GM19240 (cell line): ENCODE measurements at regions not wholly inside any gene's neighbourhood (a gene's known extent, or its start where the extent isn't known, plus 50 kb on each side); places are given as distances from the start of the nearest gene placed in this dataset.

Experiments used
- DNase-seq: peaks from one replicate; pipeline ENCODE4 v3.0.0; 2011; ENCODE audit warnings: low spot score; ENCODE audit not compliant: insufficient read length

DNA sequence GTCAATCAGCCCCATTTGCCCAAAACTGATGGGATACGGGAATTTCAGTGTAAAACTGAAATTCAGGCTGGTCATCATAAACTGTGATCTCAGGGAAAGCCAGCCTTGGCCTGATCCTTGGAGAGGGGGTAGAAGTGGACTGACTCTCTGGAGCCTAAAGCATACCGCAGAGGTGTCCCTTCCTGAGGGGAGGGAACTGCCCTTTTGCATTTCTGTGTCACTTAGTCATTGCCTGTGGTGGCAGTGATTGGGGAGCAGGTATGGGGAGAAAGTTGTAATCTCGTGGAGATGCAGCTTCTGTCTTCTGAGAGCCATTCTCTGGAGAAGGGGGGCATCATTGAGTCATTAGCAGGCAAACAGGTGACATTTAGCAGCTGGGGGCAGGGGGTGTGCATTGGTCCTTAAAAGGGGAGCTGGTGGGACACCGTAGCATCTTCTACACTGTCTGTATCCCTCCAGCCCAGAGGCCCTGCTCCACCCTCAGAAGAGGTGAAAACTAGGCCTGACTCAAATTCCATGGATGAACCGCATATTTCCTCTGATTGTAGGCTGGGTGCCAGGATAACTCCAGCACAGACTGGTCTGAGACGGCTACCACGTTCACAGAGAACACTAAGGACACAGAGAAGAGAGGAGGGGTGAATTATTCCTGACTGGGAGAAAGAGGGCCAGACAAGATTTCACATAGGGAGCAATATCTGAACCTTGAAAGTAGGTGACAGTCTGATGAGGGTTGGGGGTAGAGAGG lies 143.3 kb downstream of the SEC61B start:
- no peak for DNase-seq

DNA sequence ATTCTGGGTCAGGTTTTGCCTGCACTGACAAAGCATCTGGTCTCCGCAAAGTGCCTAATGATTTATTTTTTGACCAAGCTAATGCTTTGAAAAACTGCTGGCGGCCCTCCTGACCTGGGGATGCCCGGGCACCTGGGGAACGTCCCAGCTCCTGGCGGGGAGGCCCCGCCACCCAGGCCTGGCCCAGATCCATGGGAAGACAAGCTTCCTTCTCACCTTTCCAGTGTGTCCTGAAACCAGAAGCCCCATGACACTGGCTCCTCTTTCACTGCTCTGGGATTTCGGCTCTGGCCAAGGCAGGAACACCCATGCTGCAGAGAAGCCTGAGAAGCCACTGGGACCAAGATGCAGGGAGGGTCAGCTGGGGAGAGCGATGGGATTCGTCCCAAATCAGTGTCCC lies 144.1 kb downstream of the SEC61B start:
- no peak for DNase-seq

DNA sequence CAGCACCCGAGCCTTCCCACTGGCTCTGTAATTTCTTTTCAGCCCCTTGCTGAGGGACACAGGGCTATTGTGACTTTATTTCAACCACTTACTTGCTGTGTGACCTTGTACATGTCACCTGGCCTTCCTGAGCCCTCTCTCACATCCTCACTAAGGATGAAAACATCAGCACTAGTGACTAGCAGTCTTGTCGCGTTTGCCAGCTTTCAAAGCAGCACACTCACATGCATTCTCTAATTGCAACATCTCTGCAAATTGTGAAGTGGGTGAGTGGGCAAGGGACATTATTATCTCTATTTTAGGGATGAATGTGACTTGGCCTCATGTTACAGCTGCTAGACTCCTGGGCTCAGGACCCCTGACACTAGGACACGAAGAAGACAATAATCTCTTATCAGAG lies 144.5 kb downstream of the SEC61B start:
- no peak for DNase-seq

DNA sequence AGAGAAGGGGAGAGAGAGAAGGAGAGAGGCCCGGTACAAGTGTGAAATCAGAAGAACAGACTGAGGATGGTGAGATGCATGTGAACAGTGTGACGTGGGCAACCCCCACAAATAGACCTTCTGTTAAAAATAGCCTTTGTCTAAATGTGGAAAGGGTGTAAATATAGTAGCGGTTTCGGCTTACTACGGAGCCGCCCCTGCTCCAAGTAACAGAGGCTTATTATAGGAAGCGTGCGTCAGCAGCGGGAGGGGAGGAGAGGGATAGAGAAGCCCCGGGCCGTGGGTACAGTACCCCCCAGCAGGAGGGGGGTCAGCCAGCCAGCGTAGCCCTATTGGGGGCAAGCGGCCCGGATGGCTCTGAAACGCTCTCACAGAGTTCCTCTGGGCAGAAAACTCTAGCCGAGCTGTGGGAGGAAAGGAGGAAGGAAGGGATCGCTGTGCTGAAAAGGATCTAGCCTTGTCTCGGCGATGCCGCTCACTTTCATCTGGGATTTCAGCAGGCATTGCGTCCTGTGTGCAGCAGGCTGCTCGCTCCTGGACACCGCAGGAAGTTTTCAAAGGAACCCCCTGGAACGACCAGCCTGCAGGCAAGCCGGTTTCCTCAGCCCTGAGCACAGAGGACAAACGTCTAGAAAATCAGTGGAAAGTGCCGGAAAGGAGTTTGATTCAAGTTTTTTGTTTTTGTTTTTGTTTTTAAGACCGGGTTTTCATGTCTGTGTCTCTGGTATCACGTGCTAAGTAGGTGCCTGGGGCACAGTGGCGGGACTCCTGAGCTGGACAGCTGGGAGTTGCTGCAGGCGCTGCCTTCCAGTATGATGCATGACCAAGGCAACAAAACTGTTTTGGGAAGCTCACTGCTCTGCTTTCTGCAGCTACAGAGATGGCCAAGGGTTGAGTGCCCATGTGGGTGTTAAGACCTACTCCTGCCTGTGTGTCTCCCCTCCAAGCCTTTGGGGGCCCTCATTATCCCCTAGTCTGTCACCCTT lies 146.6 kb downstream of the SEC61B start:
- DNase-seq: no peak

DNA sequence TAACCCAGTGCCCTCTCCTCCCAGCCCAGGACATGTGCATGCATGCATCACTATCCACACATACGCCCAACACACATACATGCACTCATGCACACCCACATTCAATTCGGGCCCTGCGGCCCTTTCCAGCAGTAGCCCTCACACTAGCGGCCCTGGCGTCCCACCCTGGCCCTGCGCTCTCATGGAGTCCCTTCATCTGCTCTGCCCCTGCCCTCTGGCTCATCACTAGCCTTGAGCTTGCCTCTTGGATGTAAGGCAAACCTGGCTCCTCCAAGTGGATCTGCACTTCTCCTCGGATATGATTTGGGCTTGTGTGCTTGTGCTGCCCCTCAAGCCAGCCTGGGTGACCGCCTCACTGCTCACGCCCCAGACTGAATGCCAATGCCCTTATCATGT lies 147.2 kb downstream of the SEC61B start:
- no peak for DNase-seq

DNA sequence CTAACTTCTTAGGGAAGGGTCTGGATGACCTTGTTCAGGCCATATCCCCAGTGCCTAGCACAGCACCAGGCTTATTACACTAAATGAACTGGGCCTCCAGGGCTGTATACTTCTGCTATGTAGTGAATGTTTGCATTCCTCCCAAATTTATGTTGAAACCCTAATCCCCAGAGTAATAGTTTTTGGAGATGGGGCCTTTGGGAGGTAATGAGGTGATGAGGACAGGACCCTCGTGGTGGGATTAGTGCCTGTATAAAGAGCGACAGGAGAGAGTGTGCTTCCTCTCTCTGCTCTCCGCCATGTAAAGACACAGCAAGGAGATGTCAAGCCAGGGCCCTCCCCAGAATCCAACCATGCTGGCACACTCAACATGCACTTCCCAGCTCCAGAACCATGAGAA lies 148.3 kb downstream of the SEC61B start:
- no peak for DNase-seq

DNA sequence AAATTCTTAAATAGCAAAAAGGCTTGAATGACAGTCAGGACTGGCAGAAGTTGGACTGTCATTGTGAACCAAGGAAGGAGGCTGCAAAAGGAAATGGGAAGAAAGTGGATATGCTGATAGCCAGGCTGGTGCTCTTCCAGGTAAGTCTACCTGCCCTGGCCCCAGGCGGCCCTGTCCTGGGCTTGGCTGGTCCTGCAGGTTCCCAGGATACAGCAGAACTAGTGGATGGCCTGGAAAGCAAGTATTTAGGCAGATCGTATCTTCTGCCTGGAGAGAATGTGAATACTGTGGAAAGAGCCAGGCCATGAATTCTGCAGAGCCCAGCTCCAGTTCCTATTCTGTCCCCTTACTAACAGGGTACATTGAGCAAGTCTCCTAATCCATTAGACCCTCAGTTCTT lies 149.3 kb downstream of the SEC61B start:
- no peak for DNase-seq

DNA sequence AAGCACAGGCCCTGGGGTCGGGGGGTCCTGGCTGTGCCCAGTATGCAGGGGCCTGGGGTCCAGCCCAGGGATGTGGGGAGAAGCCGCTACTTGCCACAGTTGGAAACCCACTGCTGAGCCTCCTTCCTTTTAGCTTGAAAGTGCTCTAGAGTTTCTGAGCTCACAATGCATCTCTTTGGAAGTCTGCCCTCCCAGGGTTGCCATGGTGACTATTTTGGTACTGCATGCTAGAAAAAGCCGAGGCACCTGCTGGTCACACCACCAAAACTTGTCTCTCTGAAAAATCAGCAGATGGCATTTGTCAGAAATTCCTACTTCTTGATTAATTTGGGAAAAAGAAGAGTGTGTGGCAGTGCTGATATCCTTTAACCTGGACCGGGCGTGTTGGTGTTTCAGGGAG lies 151.8 kb downstream of the SEC61B start:
- no peak for DNase-seq

DNA sequence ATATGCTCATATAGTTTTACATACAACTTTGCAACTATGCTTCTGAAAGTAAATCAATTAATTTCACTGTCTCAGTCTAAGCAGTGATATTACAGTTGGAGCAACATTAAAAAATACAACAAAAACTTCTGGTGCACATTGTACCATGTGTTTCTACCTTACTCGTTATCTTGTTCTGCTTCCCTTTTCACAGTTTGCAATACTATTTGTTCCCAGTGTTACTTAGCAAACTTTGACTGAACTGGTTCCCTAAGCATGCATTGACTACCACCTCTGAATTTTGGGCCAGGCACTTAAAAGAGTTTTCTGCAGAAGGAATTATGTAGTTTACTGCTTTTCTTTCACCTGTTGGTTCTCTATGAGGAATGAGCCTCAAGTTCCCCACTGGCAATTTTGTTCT lies 152.7 kb downstream of the SEC61B start:
- DNase-seq: no peak

DNA sequence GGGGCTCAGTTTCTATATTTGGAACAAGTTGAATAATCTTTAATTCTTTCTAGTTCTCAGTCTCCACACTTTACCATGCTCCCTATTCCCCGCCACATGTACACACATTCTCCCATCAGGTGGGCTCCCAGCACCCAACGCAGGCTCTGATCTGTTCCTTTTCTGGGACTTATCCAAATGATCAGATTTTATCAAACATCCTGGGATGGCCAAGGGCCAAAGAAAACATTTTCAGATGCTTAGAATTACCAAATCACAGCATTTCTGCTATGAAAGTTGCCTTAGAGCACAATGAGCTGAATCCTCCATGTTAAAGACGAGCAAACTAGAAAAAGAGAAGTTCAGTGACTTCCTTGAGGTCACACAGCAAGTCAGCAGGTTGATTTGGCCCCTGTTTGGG lies 153.4 kb downstream of the SEC61B start:
- DNase-seq: no peak

DNA sequence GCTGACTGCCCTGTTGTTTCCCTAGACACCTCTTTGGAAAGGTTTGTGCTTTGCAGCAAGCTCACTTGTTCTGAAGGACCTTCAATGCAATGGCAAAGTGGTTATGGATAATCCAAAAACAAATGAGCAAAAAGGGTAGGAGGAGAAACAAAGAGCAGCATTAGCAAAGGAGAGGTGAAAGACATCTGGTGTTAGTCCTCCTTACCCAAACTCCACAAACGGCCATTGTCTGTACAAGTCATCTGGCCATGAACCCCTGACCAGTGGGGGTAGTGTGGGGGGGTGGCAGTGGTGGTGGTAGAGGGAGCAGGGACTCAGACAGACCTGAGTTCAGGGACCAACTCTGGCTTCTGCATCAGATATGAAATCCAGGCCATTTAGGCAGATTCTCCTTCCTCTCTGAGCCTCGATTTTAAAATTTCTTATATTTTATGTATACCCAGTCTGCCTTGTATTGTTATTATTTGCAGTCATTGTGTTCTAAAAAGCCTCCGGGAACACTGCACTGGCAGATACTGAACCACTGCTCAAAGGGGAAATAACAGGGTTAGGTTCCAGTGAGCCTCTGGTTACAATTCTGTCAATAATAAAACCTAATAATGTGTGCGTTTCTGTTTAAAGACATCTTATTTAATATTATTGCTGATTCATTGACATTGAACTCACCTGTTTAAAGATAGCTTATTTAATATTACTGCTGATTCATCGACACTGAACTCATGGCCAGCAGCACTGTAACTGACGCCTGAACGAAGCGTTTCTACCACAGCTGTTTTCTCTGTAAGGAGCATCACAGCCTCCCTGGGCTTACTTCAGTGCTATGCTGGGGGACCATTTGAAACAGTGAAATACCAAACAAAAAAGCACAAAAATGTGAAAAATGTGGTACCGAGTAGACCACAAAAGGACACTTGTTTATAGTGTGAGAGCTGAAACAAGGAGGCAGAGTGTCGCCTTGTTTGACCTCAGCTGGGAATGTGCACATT lies 156.0 kb downstream of the SEC61B start:
- DNase-seq: no peak

DNA sequence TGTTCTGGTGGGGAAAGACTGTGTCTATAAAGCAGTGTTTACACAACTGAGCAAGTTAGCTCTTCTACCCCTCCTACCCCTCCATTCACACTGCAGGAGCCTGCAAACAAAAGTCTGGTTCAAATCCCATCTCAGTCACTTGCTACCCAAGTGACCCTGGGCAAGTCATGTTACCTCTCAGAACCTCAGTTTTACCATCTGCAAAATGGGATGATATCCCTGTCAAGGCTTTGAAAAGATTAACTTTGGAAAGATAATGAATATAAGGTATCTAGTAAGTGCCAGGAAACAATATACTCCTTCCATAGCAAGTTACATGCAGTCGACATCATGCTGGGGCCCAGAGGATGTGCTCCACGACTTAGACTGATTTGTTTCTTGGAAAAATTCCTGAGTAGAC lies 161.5 kb downstream of the SEC61B start:
- no peak for DNase-seq

DNA sequence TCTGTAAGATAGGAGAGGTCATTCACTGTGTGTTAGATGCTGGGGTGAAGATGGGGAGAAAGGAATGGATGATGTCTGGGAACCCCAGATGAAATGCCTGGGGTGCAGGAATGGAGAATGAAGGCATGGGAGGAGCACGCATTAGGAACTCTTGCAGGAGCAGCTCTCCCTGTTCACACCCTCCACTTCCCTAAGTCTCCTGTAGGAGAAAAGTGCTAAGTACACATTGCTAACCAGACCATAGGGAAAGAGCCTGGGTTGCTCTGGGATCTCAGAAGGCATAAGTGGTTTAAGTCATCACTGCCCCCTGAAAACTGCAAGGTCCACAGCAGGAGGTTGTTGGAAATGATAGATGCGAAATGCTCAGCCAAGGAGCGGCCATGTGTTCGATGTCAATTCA lies 163.1 kb downstream of the SEC61B start:
- no peak for DNase-seq

DNA sequence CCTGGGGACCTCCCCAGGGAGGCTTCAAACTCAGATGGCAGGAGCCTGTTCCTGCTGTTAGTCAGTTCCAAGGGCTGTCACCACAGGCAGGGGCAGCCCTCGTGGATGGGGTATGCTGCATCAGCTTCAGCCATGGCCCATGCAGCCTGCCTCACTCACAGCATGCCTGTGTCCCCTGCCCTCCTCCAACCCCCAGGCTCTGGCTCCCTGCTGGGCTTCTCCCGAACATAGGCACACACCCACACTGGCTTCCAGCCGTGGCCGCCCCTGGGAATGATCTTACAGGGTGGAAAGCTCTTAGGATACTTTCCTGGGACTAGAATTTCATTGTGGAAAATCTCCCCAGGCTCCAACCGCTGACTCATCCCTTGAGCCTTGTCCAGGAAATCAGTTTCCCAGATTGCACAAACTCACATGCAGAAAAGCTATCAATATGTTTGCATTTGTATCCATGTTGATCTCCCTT lies 163.8 kb downstream of the SEC61B start:
- DNase-seq: no peak

DNA sequence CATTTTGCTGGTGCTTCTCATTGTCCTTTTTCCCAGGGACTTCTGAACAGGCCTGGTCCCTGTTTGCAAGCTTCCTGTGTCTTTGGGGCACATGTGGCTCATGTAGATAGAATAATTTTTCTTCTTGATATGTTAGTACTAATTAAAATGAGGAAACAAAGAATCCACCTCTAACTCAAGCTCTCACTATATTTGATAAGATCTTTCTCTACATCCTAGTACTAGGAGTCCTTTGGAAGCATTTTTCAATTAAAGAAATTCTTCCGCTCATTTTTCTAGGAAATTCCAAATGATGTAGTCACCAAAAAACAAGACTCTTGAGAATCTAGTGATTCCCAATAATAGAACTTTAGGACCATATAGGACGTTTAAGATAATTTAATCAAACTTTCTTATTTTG lies 165.3 kb downstream of the SEC61B start:
- DNase-seq: no peak

DNA sequence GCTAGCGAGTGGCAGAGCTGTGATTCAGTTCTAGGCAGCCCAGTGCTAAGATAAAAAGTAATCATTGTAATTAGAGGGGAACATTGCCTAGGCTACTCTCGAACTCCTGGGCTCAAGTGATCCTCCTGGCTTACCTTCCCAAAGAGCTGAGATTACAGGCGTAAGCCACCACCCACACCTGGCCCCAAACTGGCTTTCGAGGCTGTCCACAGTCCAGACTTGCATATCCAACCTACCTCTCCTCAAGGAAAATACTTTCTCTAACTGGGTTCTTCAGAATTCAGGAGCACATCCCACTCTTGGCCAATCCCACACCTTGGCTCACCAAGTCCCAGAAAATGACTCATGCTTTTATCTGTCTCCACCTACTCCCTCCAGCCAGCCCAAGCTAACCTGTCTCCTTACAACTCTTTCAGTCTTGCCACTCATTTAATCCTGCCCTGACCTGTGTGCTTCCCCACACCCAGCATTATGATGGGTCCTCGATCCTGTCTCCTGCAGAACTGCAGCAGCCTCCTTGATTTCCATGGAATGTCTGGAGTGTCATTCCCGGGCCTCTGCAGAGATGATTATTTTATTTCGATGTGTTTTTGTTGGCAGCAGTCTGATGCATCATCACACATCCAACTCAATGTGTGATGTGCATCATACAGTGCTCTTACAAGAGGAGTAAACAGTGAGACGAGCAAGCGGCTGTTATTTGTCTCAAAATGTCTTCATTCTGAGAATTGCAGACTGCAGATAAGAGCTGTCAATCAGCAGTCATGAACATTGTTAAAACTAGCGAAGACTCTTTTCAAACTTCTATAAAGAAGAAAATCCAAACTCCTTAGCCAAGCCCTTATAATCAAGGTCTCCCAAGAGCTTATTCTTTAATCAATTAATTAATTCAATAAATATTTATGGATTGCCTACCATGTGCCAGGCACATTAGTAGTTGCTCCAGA lies 167.3 kb downstream of the SEC61B start:
- DNase-seq: no peak

DNA sequence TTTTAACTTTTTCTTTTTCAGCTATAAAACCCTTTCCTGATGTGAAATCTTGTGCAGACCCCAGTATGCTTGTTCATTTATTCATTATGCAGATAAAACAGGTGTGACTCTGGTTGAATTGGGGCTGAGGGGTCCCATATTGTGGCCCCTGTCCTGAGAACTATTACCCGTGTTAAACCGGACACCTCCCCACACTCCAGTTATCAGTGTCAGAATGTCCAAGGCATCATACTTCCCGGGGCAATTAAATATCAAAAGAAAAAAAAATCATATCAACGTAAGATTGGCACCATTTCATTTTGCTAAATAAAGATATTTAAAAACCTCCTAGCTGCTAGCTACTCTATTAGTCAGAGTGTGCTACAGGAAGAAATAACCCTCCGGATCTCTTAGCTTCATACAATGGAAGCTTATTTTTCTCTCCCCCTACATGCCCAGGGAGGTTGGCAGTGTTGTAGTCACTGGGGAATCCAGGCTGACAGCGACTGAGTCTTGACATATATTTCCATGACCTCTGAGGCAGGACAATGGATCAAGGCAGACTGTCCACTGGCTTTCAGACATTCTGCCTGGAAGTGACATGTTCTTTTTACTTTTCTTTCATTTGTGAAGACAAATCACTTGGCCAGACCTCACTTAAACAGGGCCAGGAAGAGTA lies 170.0 kb downstream of the SEC61B start:
- no peak for DNase-seq

DNA sequence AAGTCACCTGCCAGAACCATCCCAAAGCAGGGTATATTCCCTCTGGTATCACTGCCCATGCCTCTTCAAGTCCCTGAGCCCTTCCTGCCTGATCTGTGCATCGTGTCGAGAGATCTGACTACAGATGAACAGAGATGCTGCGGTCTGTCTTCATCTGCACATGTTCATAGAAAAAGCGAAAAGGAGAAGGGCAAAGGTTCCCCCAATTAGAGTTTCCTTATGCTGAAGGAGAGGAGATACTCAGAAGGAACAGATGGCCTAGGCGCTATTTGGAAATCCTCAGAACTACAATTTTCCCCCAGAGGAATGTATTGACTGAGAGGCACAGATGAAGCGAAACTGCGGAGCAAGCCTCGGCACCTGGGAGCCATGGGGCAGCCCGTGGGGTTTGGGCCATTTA lies 170.9 kb downstream of the SEC61B start:
- DNase-seq: no peak

DNA sequence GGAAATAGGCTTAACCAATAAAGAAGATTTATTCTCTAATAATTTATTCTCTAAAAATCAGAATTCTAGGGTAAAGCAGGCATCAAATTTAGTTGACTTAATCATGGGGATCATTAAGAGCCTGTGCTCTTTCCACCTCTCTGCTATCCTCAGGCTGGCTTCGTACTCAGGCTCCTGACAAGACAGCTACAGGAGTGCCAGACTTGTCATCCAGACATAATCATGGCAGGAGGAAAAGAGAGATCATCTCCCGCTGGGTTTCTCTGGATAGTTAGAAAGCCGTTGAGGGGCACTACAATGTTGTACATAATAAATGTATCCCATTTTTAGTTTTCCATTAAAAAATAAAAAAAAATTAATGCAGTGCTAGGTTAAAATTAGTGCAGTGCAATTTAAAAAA lies 171.9 kb downstream of the SEC61B start:
- no peak for DNase-seq

DNA sequence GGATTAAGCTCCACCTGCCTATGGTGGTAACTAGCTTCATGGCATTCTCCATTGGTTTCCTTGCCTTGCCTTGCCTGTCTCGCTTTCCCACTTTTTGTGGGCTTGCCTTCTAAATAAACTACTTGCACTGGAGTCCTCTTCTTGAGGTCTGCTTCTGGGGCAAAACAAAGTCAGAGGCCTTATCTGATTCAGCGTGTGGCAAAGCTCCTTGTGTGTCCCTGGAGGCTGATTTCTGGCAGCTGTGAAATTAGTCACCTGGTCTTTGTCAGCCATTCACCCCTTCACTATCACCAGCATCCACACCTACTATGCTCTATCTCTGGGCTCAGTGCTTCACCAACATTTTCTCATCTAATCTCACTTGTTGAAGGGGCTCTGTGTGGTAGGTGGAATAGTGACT lies 176.2 kb downstream of the SEC61B start:
- no peak for DNase-seq
